GM10248 (cell line): ENCODE measurements at regions not wholly inside any gene's neighbourhood (a gene's known extent, or its start where the extent isn't known, plus 50 kb on each side); places are given as distances from the start of the nearest gene placed in this dataset.

Source experiments
- CTCF ChIA-PET: fragments of 300-600 bp; sonication (Branson Sonifier 250); formaldehyde crosslinking; extraction: SDS; loops from one replicate; lab custom pipeline; 2021; ENCODE audit warnings: antibody characterized with exemption; lab: Yijun Ruan, JAX
- POLR2A ChIA-PET: fragments of 350-650 bp; sonication (Branson Sonifier 250); formaldehyde crosslinking; extraction: SDS; loops from one replicate; lab custom pipeline; 2020; ENCODE audit warnings: antibody characterized with exemption; lab: Yijun Ruan, JAX
- DNase-seq: peaks from one replicate; pipeline ENCODE4 v3.0.0; 2012; ENCODE audit errors: extremely low spot score
- CTCF ChIP-seq: IDR thresholded peaks from 2 replicates; pipeline ENCODE4 v1.5.1; 2012; ENCODE audit warnings: mild to moderate bottlenecking, low read depth; ENCODE audit errors: extremely low read depth, missing control alignments, control extremely low read depth

- DNase-seq: no peak
- ChIA-PET CTCF (interaction anchor here (0.7 kb wide), 1 partner anchor 11 kb away, joined by 3 read pairs; no protein-coding TSS in a partner anchor), POLR2A (no interaction called here)
- TF ChIP-seq CTCF: no peak
These were observed 71.9 kb downstream of the MYL12B start for GRCh38 chr18:3333721-3334386.

- CTCF ChIA-PET: no interaction called here
- TF ChIP-seq CTCF: no peak
- no peak for DNase-seq
- POLR2A ChIA-PET: no interaction called here
These were observed 78.2 kb downstream of the MYL12B start for GRCh38 chr18:3340015-3340681.

GRCh38 chr18:3340682-3341097 lies 78.8 kb downstream of the MYL12B start:
- ChIA-PET POLR2A (no interaction called here), CTCF (no interaction called here)
- TF ChIP-seq CTCF: no peak
- no peak for DNase-seq

GRCh38 chr18:3342628-3343027 lies 80.7 kb downstream of the MYL12B start:
- DNase-seq: no peak
- TF ChIP-seq CTCF: no peak
- CTCF ChIA-PET: no interaction called here
- POLR2A ChIA-PET: no interaction called here

GRCh38 chr18:3345452-3345851 lies 83.5 kb downstream of the MYL12B start:
- DNase-seq: no peak
- CTCF ChIA-PET: no interaction called here
- TF ChIP-seq CTCF: no peak
- POLR2A ChIA-PET: no interaction called here

GRCh38 chr18:3345885-3346284 lies 84.0 kb downstream of the MYL12B start:
- ChIA-PET CTCF (no interaction called here), POLR2A (interaction anchor here (0.6 kb wide), 1 partner anchor 10 kb away, joined by 3 read pairs; no protein-coding TSS in a partner anchor)
- no peak for DNase-seq
- TF ChIP-seq CTCF: no peak
